ENCODE measurements at regions not wholly inside any gene's neighbourhood (a gene's known extent, or its start where the extent isn't known, plus 50 kb on each side); places are given as distances from the start of the nearest gene placed in this dataset.

DNA sequence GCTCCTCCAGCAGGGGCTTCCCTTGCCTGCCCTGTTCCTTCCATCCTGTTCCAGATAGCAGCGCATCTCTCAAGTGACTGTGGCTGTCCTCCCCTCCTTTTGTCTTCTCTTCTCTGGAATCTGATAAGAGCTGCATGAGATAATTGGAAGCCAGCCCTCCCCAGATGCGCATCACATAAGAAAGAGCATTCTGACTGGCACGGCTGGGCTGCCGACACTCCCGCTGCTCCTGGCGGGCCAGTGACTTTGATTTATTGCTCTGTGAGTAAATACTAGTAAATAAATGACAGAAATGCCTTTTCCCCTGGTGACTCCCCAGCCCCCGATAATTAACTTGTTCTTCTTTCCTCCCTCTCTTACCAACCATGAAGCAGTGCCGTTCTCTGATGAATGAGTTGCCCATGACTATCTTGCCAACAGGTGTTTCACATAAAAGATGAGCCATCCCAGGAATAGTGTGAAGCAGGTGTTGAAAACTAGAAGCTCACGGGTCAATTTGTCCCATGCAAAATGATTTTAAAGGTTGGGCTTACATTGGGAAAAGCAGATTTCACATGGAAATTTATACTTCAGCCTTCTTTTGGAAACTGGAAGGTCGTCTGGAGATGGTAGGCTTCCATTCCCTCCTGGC, 212.3 kb downstream of the ERCC6L2 start:
- DNase-seq (ENCODE audit: low spot score): no peak

DNA sequence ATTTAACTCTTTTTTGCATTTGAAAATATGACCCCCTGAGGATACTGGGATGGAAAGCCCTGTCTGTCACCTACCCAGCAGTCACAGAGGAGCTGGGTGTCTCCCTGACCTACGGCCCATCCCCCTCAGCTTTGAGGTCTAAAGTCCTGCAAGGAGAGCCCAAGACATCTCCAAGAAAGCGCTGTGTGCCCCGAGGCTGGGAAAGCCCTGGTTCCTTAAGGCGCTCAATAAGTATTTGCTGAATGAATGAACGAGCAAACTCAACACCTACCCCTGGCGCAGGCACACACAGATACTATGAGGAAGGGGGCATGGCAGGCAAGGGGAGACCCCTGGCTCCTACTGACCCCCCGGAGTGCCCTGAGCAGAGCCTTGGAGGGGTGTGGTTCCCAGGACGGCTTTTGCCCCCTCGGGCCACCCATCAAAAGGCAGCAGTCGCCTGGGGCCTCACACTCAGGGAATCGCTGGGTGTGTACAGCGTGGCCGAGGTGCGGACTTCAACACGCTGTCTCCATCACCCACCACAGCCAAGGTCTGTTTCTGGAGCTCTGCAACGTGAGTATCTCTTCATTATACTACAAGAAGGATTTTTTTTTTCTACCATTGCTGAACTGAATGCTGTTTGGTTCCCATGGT, 211.6 kb downstream of the ERCC6L2 start:
- DNase-seq (ENCODE audit: low spot score): no peak

DNA sequence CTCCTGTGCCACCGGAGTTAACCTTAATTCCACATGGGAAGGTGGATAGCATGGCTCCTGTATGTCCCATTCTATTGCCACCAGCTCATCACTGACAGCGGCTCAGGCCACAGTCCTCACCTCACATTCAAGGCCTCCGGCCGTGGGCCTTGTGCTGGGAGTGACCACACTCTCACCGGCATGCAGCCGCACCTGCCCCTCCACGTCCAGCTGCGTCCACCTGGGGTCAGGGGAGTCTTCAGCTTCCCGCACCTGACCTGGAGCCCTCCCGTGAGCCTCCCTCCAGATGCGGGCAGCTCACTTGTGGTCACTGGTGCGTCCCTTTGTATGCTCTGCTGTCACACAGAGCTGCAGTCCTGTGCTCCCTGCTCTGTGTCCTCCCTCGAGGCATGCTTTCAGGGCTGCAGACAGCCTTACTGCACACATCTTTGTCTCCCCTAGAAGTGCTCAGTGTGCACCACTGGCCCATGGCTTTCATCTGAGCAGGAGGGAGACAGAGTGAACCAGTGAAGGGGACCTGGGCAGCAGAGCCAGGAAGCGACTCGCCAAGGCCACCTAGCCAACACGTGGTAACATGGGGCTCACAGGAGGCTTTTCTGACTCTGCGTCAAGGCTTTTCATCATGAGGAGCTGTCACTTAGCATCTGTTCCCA, 210.1 kb downstream of the ERCC6L2 start:
- DNase-seq (ENCODE audit: low spot score): no peak

DNA sequence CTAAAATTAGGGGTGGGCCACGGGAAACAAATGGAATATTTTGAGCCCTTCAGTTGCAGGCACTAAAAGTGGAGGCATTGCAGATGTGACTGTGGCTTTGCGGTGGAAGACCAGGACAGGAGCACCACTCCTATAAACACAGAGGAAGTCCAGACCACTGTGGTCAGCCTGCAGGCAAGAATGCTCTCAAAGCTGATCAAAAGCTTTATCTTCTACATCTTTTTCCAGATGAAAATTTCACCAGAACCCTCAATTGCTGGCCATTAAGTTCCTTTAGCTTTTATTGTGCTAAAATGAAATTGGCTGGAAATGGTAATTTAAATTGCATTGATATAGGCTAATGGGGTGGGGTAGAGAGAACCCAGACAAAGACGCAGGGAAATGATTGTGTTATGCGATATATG, 208.8 kb downstream of the ERCC6L2 start:
- no peak for DNase-seq (ENCODE audit: low spot score)

DNA sequence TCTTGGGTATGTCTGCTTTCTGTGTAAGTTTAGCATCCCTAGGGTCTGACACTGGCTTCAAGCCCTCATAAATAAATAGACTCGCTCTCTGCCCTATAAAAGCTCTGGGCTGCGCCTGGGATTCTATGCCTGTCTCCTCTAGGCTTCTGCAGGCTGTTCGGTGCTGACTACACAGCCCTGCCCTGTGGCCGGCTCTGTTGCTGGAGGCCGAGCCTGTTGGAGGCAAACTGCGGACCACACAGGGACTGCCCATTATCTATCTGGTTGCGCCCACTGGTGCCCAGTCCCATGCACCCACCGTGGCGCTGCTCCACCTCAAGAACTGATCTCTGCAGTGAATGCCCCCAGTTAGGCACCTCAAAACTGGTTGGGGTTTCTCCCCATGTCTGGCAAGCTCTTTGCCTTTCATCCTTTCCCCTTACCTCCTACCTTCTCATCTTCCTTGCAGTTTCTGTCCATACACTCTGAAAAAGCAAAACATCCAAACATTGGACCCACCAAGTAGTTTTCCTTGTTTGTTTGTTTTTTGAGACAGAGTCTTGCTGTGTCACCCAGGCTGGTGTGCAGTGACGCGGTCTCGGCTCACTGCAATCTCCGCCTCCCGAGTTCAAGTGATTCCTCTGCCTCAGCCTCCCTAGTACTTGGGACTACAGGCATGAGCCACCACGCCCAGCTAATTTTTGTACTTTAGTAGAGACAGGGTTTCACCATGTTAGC, 207.2 kb downstream of the ERCC6L2 start:
- DNase-seq (ENCODE audit: low spot score): no peak

DNA sequence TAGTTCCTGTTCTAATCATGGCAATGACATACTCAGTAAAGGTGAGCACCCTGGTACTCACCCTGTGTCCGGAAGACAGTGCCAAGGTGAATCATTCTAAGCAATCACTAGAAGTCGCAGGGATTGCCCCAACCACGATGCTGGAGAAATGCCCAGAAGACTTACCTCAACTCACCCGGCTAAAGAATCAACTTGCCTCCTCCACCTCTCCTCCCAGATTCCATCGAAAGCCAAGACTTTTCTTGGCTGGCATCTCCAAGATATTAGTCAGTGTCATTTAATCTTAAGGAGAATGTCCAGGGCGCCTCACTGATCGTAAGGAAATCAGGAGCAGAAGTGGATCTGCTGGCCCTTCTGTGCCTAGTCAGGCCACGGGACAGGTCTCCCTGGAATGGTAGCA, 204.9 kb downstream of the ERCC6L2 start:
- DNase-seq (ENCODE audit: low spot score): no peak

DNA sequence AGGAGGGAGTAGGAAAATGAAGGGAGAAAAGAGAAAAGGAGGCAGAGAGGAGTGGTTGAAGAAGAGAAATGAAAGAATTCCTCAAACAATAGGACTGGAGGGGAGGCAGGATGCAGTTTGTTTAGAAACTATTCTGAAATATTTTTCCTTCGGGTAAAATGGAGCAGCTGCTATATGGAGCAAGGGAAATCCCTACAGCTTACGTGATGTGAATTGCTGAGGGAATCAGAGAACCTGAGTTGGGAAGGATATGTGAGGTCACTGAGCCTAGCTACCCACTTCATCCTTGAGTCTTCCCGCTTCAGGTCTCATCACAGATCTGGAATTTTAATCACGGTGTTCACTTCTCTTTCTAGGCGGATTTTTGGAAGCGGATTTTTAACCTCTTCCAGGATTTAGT, 204.3 kb downstream of the ERCC6L2 start:
- no peak for DNase-seq (ENCODE audit: low spot score)

DNA sequence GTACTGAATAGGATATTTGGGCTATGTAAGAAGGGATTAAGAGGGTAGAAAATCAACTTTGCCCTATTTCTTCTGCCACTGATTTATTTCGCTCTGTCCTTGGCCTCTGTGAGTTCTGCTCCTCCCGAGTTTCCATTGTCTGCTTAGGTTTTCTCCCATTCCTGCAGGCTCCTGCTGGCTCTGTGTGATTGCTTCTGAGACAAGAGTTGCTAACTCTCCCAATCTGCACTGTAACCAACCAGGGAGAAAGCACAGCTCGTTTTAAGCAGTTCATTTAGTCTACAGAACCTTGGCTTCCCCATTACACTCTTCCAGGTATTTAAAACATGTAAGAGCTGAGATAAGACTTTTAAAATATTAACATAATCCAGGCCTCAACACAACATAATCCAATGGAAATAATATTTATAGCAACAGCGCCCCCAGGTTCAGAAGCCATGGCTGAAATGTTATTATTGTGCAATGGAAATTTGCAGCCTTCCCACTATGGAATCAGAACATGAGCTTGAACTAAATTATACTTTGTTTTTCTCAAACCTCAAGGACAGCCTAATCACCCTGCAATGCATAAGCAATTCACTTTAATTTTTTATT, 203.5 kb downstream of the ERCC6L2 start:
- no peak for DNase-seq (ENCODE audit: low spot score)

DNA sequence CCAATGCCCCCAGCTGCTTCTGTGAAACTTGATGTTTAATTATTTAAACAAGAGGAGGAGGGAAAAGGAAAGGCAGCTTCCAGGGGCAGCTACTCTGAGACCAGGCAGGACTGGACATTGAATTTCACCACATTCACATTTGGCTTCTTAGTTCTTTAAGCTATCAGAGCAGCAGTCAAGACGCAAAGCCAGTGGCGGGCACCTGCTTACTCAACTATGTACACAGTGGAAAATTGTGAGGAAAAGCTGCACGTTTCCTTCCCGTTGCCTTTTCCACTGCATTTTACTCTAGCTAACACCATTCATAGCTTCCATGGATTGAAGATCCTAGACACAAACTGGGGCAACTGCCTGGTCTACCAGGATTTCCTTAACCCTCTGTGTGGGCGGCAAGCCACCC, 200.3 kb downstream of the ERCC6L2 start:
- no peak for DNase-seq (ENCODE audit: low spot score)

DNA sequence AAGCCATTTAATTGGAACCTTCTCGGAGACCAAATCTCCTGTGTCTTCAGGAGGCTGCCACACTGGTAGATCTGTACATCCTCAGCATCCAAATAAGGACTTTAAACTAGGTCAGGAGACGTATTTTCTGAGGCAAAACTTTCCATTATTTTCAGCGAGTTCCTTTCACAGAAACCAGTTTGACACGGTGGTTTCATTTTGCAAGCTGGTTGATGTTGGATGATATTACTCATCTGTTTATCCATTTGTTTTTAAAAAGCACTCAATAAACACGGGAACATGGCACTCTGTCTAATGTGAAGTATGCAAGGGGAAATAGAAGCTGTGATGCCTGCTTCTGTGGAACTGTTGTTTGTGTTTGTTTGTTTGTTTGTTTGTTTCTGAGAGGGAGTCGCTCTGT, 199.6 kb downstream of the ERCC6L2 start:
- DNase-seq (ENCODE audit: low spot score): no peak

DNA sequence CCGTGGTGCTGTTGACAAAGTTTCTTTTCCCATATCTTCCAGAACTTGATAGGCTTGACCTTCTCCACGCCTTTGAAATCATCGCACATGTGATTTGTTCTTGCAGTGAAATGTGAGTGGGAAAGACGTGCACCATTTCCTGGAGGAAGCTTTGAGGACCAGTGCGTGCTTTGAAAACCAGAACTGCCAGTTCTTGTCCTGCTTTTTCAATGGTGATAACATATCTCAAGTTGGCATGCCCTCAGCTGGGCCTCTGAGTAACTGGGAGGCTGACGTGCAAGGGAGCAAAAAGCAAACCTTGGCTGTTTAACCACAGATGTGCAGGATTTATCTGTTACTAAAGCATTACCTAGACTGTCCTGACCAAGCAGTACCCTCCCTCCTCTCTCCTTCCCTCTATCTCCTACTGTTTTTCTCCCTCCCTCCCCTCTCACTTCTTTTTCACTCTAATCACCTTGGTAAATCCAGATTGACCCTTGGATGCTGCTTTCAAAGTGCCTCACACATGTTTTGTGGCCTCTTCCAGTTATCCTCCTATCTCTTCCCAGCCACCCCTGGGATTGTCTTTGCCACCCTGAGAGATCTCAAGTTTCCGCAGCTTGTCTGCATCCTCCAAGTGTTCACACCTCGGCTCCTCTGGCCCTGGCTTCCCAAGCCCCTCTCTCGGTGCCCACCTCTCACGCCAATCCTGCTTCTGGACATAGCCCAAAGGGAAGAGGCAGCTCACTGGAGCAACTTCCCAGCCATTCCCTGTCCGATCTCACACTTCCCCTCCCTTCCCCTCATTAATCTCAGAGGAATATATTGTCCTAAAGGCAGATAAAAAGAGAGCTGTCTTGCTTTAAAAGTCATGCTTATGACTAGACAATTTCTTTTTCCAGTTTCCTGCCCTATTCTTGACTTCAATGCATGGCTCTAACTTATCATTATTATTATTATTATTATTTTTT, 198.3 kb downstream of the ERCC6L2 start:
- no peak for DNase-seq (ENCODE audit: low spot score)

DNA sequence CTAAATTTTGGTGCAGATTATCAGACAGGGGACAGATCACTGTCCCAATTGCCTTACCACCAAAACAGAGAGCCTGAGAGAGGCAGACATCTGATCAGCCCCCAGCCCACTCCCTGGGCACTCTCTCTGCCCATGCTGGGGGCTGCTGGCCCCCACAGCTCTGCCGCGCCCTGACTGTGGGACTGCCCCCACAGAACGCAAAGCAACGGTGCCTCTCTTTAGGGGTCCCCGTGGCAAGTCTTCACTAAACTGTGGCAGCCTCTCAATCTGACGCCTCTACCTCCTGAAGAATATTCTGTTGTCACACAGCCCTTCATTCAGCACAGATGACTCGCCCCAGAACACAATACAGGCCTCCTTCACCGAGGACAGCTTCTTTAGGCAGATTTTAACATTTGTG, 197.4 kb downstream of the ERCC6L2 start:
- no peak for DNase-seq (ENCODE audit: low spot score)

DNA sequence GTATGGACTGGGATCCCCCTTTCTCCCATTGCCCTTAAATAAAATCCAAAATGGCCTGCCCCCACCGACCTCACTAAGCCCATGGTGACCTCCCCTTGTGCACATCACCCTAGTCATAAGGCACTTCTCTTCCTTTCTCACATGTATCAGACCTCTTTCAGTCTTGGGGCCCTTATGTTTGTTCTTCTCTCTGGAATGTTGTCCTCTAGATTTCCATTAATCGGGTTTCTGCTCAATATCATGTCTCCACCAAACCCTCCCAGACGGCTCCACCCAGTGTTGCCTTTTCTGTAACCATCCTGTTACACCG, 196.3 kb downstream of the ERCC6L2 start:
- DNase-seq (ENCODE audit: low spot score): no peak

DNA sequence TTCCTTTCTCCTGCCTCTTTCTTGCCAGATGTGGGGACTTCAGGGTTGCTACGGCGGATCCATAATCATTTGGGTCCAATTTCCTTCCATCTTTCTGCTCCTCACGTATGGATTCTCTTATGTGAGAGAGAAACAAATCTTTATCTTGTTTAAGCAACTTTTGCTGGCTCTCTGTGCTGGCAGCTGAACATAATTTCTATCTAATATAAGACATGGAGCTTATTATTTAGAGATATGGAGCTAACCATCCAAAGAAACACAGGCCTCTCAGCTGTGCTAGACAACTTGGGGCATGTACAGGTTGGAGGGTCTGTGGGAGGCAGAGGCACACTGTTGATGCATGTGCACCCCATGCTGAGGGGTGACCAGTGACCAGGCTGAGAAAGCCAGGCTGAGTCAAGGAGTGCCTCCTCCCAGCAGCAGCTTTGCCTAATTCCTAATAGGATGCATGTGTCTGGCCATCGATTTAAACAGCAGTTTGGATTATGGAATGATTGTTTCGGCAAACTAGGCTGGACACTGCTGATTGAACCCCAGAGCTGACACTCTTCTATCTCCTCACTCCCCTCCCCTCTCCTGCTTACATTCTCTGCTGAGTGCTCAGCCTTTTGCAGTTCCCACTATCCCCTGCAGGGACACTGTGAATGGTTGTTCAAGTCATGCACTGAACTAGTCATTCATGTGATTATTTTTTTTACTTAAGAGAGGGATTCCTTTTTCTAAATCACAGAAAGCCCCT, 195.8 kb downstream of the ERCC6L2 start:
- peak; percentile 58 for DNase-seq (ENCODE audit: low spot score)

DNA sequence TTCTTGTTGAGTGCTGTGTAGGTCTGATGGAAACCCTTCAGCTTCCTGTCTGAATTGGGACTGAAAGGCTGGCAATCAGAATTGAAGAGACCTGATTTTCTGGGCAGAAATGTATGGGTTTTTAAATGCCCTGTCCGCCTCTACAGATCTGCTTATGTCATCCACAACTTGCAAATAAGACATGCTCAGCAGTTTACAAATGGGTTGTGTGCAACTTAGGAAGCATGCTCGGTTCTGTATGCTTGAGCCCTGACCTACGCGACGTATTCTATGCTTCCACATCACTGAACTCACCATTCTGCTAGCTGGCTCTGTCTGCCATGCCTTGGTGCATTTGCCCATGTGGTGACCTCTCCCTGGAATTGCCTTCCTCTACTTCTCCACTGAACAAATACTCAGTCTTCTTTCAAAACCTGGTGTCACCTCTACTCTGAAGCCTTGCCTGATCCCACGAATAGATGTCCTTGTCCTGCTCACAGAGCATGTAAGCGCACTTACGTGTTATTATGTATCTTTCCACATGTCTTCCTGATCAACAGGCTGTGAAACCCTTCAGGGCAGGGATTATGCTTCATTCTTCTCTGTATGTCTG, 194.2 kb downstream of the ERCC6L2 start:
- DNase-seq (ENCODE audit: low spot score): no peak

DNA sequence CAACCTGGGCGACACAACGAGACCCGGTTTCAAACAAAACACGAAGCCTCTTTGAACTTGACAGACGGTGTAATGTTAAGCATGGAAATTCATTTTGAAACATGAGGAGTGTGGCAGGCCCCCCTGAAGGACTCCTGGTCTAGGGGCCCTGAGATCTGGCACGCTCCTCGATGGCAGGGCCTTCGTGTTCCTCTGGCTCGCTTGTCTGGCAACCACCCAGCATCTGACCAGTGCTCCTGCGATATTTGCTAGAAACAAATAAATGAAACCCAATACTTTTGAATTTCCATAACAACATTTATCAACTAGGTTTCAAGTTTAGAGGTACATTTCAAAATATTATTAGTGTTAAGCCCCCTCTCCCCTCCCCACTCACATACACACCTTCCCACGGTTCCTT, 193.0 kb downstream of the ERCC6L2 start:
- no peak for DNase-seq (ENCODE audit: low spot score)

DNA sequence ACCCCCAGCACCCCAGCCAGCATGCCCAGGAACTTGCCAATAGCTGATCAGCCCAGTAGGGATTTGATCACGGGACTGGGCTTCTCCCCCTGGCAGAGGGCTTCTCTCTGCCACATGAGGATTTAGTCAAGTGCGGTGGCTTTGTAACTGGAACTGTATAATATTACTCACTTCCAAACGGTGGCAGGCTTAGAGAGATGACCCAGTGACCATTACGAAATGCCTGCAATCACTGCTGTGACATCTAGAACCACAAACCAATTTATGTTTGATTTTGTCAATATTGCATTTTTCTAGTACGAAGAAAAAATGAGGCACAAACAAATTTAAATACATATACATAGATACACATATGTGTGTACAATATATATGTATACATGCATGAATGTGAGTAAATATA, 192.1 kb downstream of the ERCC6L2 start:
- no peak for DNase-seq (ENCODE audit: low spot score)

DNA sequence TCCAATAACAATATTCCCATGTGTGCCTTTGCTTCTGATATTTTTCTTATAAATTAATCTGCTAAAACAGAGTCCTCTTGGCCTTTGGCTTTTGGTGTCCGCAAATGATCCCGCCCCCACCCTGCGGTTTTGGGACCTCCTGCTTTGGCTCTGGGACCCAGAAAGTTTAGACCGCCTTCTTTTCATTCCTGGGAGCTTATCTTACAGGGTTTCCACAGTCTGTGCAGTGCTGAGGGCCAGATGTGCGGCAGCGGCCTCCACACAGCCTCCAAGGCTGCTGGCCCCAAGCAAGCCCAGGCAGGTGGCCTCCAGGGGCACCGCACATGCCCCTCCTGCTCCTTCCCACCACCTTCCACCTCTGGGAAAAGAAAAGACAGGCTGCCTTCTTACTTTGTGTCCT, 191.5 kb downstream of the ERCC6L2 start:
- peak; percentile 33 for DNase-seq (ENCODE audit: low spot score)

DNA sequence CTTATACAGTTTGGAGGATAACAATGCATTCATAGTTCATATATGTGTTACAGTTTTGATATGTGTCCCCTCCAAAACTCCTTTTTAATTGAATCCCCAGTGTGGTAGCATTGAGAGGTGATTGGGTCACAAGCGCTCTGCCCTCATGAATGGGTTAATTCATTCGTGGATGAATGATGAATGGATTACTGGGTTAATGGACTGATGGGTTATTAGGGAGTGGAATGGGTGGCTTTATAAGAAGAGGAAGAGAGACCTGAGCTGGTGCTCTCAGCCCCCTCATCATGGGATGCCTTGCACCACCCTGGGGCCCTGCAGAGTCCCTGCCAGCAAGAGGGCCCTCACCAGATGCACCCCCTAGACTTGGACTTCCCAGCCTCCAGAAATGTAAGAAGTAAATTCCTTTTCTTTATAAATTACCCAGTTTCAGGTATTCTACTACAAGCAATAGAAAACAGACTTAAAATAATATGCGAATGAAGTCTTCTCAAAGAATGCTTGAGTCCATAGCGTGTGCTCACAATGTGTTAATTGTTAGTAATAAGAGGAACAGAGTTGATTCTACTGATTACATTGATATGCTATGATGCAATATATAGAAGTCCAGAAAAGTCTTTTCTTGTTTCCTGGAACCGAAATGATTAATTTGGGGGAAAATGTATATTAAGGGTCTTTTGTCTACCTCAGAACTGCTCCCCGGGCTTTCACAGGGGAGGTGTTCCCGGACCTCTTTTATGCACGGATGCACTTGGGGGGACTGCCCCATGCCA, 190.2 kb downstream of the ERCC6L2 start:
- DNase-seq (ENCODE audit: low spot score): no peak

Data from GM03348 (cell line).